ENCODE measurements at regions not wholly inside any gene's neighbourhood (a gene's known extent, or its start where the extent isn't known, plus 50 kb on each side); places are given as distances from the start of the nearest gene placed in this dataset.

DNA sequence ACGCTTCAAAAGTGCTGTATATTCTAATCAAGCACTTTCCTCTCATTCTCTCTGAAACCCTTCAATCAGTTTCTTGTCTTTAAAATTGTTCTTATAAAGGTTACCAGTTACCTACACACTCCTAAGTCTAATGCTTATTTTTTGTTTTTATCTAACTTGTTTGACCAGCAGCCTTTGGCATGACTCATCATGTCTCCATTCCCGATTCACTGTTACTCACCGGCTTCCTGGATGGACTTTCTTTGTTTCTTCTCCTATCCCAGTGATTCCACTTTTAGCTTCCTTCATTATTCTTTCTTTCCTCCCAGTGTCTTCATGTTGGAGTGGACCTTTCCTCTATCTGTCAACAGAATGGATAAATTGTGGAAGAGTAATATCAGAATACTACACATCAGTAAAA, 368.6 kb upstream of the CCDC196 start:
- H3K27me3 ChIP-seq (replicated peaks), result no peaks in the 10 kb centered on the region
- DNase-seq, result peak; percentile 47
- in situ Hi-C loops (cut with HindIII; ENCODE audit: low pct_ligation_motif_present, low sequenced_read_pairs), result no loop called here
- H3K27ac ChIP-seq, result no peak overlapping the region
- no peak overlapping the region for H3K4me3 ChIP-seq (ENCODE audit: low read depth, low read length)
- no peak for TF ChIP-seq CTCF (IDR thresholded peaks at IDR 0.05; ENCODE audit: low read depth, low read length, missing control alignments)
- H3K36me3 ChIP-seq (replicated peaks), result no peaks in the 10 kb centered on the region

DNA sequence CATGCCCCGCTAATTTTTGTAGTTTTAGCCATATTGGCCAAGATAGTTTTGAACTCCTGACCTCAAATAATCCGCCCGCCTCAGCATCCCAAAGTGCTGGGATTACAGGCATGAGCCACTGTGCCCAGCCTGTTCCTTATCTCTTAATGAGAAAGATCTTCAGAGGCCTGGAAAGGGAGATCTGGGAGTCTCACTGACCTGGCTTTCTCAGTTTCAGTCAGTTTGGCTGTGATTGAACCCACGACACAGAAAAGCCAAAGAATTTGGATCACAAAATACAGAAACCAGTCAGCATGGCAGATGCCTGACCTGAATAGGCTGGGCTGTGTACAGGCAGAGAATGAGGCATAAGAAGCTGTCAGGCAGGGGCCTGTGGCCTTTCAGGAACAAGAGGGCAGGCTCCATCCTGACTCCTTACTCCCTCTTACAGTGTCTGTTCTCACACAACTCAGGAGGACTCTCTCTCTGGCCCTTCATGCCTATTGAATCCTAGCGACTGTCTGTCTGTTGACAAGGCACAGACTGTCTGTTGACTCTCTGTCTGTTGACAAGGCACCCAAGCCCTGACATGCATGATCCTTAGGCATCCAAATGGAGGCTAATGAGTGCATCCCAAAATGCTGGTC, 366.5 kb upstream of the CCDC196 start:
- Histone ChIP-seq H3K4me3 (ENCODE audit: low read depth, low read length) (no peak overlapping the region), H3K36me3 (replicated peaks) (no peaks in the 10 kb centered on the region), H3K27me3 (replicated peaks) (no peaks in the 10 kb centered on the region), H3K27ac (no peak overlapping the region)
- DNase-seq, result no peak
- in situ Hi-C loops (cut with HindIII; ENCODE audit: low pct_ligation_motif_present, low sequenced_read_pairs), result no loop called here
- no peak for TF ChIP-seq CTCF (IDR thresholded peaks at IDR 0.05; ENCODE audit: low read depth, low read length, missing control alignments)

- Histone ChIP-seq H3K36me3 (replicated peaks) (no peaks in the 10 kb centered on the region), H3K4me3 (ENCODE audit: low read depth, low read length) (no peak overlapping the region), H3K27me3 (replicated peaks) (no peaks in the 10 kb centered on the region), H3K27ac (no peak overlapping the region)
- no peak for DNase-seq
- TF ChIP-seq CTCF (IDR thresholded peaks at IDR 0.05; ENCODE audit: low read depth, low read length, missing control alignments), result no peak
- in situ Hi-C loops (cut with HindIII; ENCODE audit: low pct_ligation_motif_present, low sequenced_read_pairs), result no loop called here
Measured at GRCh38 chr14:66120402-66120801, 365.8 kb upstream of the CCDC196 start.

DNA sequence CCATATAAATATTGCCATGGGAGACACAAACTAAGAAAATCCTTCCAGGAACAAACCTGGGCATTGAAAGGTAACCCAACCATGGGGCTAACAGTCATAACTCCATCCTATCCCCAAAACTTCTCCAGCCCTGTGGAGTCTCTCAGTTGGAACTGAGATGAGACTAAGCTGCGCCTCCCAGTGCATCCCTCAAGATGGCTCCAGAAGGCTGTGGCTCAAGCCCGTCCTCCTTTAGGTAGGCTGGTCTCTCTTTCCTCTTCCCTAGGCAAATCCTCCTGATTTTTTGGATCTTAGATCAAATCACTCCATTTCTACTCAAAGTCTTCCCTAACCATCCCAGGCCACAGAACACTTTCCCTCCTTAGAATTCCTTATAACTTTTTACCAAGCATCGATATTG, 364.3 kb upstream of the CCDC196 start:
- in situ Hi-C loops (cut with HindIII; ENCODE audit: low pct_ligation_motif_present, low sequenced_read_pairs), result no loop called here
- no peak for DNase-seq
- Histone ChIP-seq H3K27me3 (replicated peaks) (no peaks in the 10 kb centered on the region), H3K4me3 (ENCODE audit: low read depth, low read length) (no peak overlapping the region), H3K36me3 (replicated peaks) (no peaks in the 10 kb centered on the region), H3K27ac (no peak overlapping the region)
- TF ChIP-seq CTCF (IDR thresholded peaks at IDR 0.05; ENCODE audit: low read depth, low read length, missing control alignments), result no peak

DNA sequence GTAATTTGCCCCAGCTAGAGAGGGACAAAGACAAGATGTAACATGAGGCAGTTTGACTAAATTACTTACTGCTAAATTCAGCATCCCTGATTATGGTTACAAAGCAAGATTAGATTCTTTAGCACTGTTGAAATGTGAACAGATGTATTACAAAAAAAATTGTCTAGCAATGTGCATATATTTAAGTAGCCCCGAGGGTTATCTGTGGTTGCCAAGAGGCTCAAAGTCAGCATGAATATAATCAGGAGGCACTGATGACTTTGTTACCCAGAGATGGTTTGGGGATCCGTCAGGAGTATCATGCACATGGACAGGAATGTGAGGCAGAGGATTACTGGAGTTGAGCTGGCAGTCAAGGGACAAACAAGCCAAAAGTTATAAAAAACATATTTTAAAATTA, 356.9 kb upstream of the CCDC196 start:
- TF ChIP-seq CTCF (IDR thresholded peaks at IDR 0.05; ENCODE audit: low read depth, low read length, missing control alignments), result no peak
- H3K36me3 ChIP-seq (replicated peaks), result no peaks in the 10 kb centered on the region
- no peak for DNase-seq
- no peak overlapping the region for H3K27ac ChIP-seq
- no peak overlapping the region for H3K4me3 ChIP-seq (ENCODE audit: low read depth, low read length)
- in situ Hi-C loops (cut with HindIII; ENCODE audit: low pct_ligation_motif_present, low sequenced_read_pairs), result no loop called here
- no peaks in the 10 kb centered on the region for H3K27me3 ChIP-seq (replicated peaks)

- no peaks in the 10 kb centered on the region for H3K27me3 ChIP-seq (replicated peaks)
- TF ChIP-seq CTCF (IDR thresholded peaks at IDR 0.05; ENCODE audit: low read depth, low read length, missing control alignments), result no peak
- no peaks in the 10 kb centered on the region for H3K36me3 ChIP-seq (replicated peaks)
- H3K27ac ChIP-seq, result no peak overlapping the region
- H3K4me3 ChIP-seq (ENCODE audit: low read depth, low read length), result no peak overlapping the region
- in situ Hi-C loops (cut with HindIII; ENCODE audit: low pct_ligation_motif_present, low sequenced_read_pairs), result no loop called here
- DNase-seq, result no peak
Measured at GRCh38 chr14:66131111-66131510, 355.1 kb upstream of the CCDC196 start.

Measured in brain microvascular endothelial cell (primary cell).